AG09319 (cell line): ENCODE measurements at regions not wholly inside any gene's neighbourhood (a gene's known extent, or its start where the extent isn't known, plus 50 kb on each side); places are given as distances from the start of the nearest gene placed in this dataset.

Experiments
- DNase-seq: peaks from one replicate; pipeline ENCODE4 v3.0.0-alpha.2; 2010; ENCODE audit warnings: low read depth; ENCODE audit errors: extremely low read depth
- TF ChIP-seq, protein P1 (sequence below): IDR thresholded peaks from 2 replicates; pipeline ENCODE4 v1.5.1; 2011; ENCODE audit warnings: low read depth, mild to moderate bottlenecking, inconsistent platforms, low read length, moderate library complexity

DNA sequence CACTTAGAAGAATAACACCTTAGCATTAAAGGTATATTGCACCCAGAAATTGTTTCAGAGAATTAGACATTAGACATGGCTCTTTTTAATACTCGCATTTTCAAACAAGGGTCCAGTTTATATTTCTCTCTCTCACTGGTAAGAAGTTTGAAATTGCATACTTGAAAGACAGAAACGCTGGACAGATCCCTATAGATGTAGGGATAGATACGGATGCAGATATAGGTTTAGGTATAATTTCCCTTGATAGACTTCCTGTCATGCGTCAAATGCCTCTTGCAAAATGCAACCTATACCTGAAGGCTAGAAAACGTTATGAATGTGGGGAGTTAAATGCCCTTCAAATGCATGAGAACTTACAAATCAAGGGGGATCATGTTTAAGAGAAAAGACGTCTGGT, 99.4 kb upstream of the BCL6 start:
- no peak for DNase-seq
- TF ChIP-seq, protein P1, sequence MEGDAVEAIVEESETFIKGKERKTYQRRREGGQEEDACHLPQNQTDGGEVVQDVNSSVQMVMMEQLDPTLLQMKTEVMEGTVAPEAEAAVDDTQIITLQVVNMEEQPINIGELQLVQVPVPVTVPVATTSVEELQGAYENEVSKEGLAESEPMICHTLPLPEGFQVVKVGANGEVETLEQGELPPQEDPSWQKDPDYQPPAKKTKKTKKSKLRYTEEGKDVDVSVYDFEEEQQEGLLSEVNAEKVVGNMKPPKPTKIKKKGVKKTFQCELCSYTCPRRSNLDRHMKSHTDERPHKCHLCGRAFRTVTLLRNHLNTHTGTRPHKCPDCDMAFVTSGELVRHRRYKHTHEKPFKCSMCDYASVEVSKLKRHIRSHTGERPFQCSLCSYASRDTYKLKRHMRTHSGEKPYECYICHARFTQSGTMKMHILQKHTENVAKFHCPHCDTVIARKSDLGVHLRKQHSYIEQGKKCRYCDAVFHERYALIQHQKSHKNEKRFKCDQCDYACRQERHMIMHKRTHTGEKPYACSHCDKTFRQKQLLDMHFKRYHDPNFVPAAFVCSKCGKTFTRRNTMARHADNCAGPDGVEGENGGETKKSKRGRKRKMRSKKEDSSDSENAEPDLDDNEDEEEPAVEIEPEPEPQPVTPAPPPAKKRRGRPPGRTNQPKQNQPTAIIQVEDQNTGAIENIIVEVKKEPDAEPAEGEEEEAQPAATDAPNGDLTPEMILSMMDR: no peak

DNA sequence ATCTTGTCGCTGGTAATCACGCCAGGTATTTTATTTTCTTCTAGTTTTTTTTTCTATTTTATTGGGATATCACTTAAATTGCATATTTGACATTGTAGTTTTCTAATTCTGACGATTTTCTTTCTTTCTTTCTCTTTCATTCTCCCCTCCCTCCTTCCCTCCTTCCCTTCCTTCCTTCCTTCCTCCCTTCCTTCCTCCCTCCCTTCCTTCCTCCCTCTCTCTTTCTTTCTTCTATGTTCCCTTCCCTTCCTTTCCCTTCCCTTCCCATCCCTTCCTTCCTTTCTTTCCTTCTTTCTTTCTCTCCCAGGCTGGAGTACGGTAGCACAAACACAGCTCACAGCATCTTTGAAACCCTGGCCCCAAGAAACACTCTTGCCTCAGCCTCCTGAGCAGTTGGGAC, 100.6 kb upstream of the BCL6 start:
- TF ChIP-seq, protein P1: no peak
- no peak for DNase-seq

DNA sequence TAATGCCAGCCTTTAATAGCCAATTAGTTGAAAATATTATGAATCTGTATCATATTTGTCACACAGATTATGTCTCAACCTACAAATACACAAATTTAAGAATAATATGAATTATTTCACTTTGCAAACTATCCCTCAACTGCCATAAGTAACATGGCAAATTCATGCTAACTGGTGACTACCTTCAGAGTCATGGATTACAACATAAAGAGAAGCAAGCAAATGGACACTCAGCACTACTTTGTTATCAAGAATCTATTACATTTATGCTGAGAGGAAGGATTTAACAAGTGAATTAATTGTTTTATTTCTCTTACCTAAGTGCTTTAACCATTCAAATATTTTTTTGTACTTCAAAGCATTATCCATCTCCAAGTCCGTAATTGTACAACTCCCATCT, 103.1 kb upstream of the BCL6 start:
- no peak for DNase-seq
- TF ChIP-seq, protein P1: no peak

DNA sequence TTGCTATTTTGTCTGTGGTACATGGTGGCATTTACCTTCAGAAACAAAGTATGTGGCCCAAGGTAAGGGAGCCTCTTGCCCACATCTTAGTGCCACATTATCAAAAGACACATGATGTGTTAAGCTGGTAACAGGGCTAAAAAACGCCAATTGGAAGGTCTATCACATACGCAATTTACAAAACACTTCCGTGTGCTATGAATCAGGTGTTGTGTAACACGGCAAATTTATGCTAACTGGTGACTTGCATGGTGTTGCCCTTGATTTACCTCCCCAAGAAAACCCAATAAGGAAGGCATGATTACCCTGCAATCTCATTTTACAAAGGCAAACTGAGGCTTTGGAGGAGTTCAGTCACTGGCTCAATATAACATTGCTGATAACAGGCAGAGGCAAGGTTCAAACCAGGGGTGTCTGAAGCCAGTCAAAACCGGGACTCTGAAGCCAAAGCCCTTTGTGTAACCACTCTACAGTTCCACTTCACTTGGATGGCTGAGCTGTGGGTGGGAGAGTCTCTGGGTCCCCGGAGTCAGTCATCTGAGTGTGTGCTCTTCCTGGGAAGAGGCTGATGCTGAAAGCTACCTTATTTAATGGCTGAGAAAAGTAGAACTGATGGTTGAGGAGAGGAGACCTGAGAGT, 103.9 kb upstream of the BCL6 start:
- TF ChIP-seq, protein P1: no peak

DNA sequence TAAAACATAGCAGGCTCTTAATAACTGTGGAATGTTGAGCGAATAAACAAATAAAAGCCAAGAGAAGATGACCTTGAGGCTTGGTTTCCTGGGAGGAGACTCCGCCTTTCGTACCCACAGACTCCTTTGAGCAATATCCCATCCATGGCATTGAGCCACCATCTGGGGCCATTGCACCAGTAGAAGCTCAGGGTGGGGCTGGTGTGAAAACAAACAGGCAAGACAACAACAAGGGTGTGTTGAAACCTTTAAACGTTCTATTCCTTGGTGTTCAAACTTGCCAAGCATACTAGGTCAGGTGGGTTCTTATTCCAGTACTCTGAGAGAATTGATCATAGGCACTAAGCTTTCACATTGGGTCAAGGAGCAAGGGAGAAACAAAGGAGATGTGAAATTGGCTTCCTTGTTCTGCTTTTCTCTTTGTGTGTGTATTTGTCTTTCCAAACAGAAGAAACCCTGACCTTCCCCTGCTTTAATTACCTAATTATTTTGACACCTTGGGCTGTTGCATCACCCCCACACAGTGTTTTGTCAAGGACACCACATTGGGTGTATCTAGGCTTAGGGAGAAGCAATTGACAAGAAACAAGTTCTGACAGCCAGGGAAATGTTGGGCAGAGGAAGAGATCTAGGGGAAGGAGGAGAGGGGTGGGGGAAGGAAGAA, 105.1 kb upstream of the BCL6 start:
- no peak for DNase-seq
- TF ChIP-seq, protein P1: no peak

More for the DNA sequence above, 103.9 kb upstream of the BCL6 start:
- no peak for DNase-seq

DNA sequence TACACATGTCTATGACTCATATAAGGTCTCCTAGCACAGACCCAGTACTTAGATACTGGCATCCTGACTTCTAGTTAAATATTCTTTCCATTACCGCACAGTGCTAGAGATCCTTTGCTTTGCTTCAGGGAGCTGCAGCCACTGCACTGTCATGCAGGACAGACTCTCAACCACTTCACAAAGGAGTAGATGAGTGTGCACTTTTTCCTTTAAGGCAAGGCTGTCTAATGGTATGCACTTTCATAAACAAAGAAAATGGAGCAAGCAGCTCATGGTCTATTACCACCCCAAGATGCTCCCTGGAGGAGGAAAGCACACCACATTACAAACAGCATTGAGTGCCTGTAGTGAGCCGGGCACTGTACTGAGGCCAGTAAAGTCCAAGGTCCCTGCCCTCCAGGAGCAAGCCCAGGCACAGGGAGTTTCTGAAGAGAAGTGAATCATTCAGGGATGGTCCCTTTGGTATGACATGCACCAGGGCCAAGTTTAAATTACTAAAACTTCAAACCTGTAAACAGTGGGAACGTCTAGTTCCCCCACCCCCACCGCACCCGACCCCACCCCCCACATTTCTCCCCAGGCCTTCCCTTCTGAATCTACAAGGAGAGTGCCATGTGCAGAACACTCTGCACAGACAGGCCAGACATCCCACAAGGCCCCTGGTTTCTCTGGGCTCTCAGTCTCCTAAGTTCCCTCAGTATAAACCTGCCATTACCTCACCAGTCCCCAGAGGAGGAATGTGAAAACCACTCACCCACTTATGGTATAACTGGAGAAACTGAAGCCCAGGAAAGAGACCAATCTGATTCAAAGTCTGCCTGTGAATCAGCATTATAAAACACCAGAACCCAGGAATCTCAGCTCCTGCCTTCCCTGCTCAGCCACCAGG, 107.8 kb upstream of the BCL6 start:
- no peak for DNase-seq
- TF ChIP-seq, protein P1: no peak

DNA sequence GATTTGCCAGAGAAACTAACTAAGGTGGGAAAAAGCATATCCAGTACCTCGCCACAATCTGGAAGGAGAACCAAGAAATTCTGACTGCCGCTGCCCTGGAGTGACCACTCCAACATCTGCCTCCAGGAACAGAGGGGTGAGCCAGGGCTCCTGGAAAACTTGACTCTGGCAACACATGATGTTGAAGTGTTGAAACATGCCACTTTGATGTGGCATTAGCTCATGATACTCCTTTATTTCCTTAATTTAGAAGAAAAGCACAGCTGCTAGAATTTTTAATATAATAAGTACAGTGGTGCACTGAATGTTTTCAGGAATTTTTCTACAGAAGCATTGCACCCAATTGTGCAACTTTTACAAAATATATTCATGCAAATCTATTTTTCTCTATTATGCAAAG, 109.9 kb upstream of the BCL6 start:
- DNase-seq: no peak
- TF ChIP-seq, protein P1: no peak
